Testis (tissue), 2 donors: ENCODE measurements at regions not wholly inside any gene's neighbourhood (a gene's known extent, or its start where the extent isn't known, plus 50 kb on each side); places are given as distances from the start of the nearest gene placed in this dataset.

Experiments
- CTCF ChIP-seq, 3 experiments: fragments of 450-650 bp in 2 of 3; fragments of 200-600 bp in 1 of 3; sonication (generic) in 1 of 3; IDR thresholded peaks; one replicate each; pipeline ENCODE4 v1.5.1; 2016 to 2019; ENCODE audit warnings: antibody characterized with exemption in 3 of 3, mild to moderate bottlenecking in 2 of 3, moderate library complexity in 1 of 3
- POLR2A ChIP-seq: fragments of 450-650 bp; IDR thresholded peaks from one replicate; pipeline ENCODE4 v1.6.1; 2017; ENCODE audit warnings: antibody characterized with exemption, mild to moderate bottlenecking, moderate library complexity

- TF ChIP-seq CTCF (IDR thresholded peaks at IDR 0.05) (peak in 2 of 3 experiments; percentile 24 to 32), POLR2A (no peak)
Observed at GRCh38 chr2:122191331-122191730, 435.9 kb downstream of the TSN start.
